AG08395 (cell line): ENCODE measurements at regions not wholly inside any gene's neighbourhood (a gene's known extent, or its start where the extent isn't known, plus 50 kb on each side); places are given as distances from the start of the nearest gene placed in this dataset.

Experiments
- DNase-seq: peaks from one replicate; pipeline ENCODE4 v3.0.0; 2012; ENCODE audit warnings: mixed read lengths, low spot score

GRCh38 chr10:21172930-21173801, 276.1 kb upstream of the NEBL start:
- no peak for DNase-seq

- no peak for DNase-seq
Measured at GRCh38 chr10:21172542-21172929, 275.4 kb upstream of the NEBL start.

- no peak for DNase-seq
Measured at GRCh38 chr10:21171936-21172541, 274.9 kb upstream of the NEBL start.

DNA sequence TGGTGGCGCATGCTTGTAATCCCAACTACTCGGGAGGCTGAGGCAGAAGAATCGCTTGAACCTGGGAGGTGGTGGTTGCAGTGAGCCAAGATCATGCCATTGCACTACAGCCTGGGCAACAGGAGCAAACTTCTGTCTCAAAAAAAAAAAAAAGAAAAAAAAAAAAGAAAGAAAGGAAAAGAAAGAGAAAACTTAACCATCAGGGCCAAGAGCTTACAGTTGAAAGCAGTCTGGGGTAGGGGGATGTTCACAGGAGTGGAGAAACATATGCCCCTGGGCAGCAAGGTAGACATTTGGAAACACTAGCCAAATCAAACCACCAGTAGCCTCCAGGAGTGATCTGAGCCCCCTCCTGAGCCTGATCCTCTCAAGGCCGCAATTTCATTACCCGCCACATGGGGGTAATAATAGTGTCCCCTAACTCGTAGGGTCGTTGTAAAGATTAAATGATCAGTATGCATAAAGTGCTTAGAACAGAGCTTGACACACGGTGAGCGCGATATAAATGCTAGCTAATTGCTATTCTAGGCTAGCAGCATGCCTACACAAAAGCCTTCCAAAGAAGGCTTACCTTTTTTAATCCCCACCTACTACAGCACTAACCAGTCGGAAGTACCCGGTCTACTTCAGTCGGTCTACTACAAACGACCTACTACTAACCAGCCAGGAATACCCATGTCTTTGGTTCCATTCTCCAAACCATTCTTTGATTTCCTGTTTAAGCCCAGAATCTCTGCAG, 274.3 kb upstream of the NEBL start:
- no peak for DNase-seq

DNA sequence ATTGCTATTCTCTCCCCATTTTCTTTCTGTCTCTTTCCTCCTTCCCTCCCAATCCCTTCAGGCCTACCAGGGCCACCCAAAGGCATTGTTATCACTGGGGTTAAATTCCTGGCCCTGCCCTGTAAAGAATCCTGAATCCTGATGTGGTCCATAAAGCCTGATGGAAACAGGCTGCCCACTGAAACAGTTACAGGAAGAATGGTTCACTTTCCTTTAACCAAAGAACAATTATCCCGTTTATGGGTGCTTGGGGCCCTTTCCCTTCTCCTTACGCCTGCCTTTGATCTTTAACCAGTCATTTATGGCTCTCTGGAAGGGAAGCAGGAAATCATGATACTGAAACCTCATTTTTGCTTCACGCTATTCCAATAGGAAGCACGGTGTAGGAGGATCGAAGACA, 273.1 kb upstream of the NEBL start:
- DNase-seq: no peak

GRCh38 chr10:21169271-21169670, 272.2 kb upstream of the NEBL start:
- no peak for DNase-seq

DNA sequence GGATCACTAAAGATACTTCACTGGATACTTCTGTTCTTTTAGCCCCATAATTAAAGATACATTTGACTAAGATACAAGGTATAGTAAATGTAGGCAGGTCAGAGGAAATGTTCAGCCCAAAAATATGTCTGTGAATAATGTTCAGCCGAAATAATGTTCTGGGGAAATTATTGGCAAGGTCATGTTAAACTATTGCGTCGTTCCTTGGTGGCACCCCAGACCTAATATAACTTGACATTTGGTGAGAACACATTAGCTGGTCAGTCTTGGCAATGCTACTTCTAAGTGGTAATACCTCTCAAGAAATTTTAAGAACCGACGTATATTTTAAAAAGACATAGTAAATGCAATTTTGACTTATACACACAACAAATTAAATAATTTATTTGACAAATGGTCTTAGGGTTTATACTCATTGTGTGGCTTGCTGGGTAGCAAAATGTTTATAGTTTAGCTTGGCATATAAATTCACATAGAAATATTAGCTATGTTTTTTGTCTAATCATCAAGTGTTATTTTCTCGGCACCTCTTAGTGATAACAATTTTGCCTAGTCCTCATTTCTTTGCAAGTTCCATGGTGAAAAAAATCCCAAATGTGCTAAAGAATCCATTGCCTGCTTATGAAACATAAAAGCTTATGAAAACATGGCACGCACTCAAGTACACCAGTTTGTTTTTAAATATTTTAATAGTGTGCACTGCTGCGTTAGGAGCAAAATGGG, 270.3 kb upstream of the NEBL start:
- DNase-seq: no peak

- no peak for DNase-seq
Measured at GRCh38 chr10:21166557-21167287, 269.6 kb upstream of the NEBL start.

DNA sequence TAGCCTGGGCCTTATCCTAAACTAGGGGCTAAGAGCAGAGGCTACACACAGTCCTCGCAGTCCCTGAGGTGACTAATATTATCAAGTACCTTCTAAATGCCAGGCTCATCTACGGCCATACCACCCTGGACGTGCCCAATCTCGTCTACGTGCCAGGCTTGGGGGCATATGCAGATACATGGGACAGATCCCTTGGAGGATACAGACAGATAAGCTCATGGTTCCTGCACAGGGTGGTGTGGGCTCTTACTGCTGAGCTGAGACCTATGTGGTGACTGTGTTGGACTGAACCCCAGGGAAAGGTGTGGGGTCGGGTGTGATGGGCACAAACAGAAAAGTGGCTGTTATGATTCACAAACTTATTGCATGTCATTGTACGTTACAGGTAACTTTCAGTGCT, 268.4 kb upstream of the NEBL start:
- DNase-seq: no peak

GRCh38 chr10:21164687-21165086, 267.6 kb upstream of the NEBL start:
- DNase-seq: no peak

DNA sequence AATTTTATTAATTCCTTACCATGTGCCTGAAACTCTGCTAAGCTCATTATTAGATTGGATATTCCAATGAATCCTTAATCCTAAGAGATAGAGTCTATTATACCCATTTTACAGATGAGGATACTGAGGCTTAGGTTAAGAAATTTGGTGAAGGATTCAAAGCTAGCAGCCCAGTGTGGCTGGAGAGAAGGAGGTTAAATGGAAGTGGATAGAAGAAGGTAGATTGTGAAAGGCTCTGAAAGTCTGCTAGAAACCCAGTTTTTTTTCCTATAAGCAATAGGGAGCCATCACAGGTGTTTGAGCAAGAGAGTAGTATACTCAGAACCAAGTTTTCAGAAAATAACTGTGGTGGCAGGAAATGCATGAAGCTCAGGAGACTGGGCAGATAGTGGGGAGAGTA, 265.8 kb upstream of the NEBL start:
- DNase-seq: no peak

GRCh38 chr10:21161647-21162046, 264.5 kb upstream of the NEBL start:
- DNase-seq: no peak

DNA sequence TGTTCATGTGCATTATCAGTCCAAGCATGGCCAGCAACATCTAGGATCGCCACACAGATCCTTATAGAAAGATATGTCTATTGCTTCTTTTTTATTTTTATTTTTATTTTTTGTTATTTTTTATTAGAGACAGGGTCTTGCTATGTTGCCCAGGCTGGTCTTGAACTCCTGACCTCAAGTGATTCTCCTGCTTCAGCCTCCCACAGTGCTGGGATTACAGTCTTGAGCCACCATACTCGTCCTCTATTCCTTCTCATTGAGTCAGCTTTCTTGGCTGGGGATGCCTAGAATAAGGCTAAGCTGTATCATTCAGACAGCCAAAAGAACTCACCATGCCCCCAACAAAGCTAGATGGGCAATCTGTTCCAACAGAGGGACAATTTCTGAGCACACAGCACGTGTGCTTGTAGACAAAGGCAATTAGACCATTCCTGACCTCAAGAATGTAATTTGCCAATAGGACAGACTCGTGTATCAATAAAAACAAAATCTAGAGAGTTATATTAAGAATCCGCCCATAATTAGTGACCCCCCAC, 264.0 kb upstream of the NEBL start:
- no peak for DNase-seq

DNA sequence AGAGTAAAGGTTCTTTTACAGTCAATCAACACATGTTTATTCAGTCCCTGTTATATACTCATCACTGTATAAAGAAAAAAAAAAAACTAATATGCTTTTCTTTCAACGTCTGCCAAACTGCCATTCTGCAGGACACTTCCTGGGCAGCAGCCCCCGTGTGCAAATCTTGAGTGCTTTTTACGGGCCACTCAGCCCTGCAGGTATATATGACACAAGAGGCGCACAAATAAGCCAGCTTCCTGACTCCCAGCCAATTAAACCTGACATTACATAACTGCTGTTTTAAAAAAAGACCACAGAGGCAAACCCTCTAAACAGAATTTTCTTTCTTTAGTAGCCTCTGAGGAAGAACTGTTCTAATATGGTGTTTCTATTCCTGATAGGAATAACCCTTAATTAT, 263.0 kb upstream of the NEBL start:
- no peak for DNase-seq

DNA sequence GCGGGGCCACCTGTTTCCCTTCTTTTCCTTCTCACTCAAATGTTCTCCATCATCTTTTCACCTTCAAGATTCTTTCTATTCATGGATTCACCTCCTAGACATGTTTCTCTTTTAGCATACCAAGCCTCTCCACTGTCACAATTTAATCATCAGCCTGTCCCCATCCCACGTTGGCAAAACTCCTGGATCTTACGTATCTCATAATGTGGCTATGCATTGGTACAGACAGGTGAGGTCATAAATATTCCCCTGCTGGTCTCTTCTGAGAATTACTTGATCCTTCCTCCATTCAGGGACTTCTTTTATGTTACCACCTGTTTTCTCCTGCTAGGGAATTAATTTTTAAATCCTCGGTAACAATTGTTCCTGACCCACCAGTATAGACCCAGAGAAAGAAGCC, 262.6 kb upstream of the NEBL start:
- DNase-seq: no peak

DNA sequence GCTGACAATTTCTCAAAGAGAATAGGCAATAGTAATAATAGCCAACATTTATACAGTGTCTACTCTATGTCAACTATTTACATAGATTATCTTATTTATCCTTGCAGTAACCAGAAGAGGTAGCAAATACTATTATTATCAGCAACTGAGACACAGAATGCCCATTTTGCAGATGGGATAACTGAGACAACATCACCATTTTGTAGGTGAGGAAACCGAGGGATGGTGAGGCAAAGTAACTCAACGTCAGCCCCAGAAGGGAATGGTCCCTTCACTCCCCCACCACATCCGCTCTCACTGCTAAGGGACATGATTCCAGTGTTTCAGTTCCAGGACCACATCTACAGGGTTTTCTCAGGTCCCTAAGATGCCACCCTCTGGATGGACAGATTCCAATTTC, 261.2 kb upstream of the NEBL start:
- no peak for DNase-seq

GRCh38 chr10:21157664-21158063, 260.6 kb upstream of the NEBL start:
- DNase-seq: no peak

GRCh38 chr10:21150166-21150565, 253.1 kb upstream of the NEBL start:
- no peak for DNase-seq

DNA sequence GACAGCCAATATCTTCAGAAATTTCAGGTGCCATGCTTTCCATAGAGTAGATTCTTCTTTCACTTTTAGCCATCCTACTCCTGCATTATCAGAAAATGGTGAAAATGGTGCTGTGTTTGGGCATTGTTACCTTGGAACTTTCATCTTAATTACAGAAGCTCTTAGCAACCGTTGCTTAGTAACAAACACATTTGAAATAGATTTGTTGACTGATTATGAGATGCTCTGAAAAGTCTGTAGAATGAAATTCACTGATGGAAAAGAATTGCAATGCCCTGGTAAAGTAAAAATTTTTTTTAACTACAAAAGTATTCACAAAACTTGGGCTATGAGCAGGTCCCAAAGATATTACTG, 249.3 kb upstream of the NEBL start:
- DNase-seq: no peak

- no peak for DNase-seq
Measured at GRCh38 chr10:21145751-21146435, 248.8 kb upstream of the NEBL start.

GRCh38 chr10:21144047-21144446, 246.9 kb upstream of the NEBL start:
- no peak for DNase-seq
